ENCODE measurements at regions not wholly inside any gene's neighbourhood (a gene's known extent, or its start where the extent isn't known, plus 50 kb on each side); places are given as distances from the start of the nearest gene placed in this dataset.
A peak's percentile ranks its signal among the peaks of the same experiment; 100 is the strongest.
"Not testable (repeated sequence)": the region's sequence is repeated elsewhere in the genome, so short reads cannot be mapped to it uniquely, and the experiment has no call there.

DNA sequence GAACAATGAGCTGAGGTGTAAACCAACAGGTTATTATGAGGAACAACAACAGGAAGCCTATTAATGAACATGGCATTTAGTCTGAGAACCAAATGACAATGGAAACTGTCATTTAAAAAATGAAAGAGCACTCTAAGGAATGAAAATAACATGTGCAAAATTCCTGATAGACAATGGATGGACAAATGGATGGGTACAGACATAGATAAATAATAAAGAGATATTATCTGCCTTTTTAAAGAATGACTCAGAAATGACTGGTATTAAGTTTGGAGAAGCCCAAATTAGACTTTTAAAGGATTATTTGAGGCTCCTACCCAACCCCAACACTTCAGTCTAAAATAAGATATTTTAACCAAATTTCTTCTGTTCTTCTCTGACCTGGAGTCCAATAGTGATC, 650.5 kb upstream of the ZNF385D start:
- no peak for DNase-seq

DNA sequence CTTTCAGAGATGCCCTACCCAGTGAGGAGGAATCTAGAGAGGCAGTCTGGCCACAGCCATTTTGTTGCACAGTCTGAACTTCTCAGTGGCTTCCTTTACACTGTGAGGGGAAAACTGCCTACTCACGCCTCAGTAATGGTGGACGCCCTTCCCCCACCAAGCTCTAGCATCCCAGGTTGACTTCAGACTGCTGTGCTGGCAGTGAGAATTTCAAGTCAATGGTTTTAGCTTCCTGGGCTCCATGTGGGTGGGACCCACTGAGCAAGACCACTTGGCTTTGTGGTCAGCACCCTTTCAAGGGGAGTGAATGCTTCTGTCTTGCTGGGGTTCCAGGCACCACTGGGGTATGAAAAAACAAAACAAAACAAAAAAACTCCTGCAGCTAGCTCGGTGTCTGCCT, 663.2 kb upstream of the ZNF385D start:
- DNase-seq, result no peak

DNA sequence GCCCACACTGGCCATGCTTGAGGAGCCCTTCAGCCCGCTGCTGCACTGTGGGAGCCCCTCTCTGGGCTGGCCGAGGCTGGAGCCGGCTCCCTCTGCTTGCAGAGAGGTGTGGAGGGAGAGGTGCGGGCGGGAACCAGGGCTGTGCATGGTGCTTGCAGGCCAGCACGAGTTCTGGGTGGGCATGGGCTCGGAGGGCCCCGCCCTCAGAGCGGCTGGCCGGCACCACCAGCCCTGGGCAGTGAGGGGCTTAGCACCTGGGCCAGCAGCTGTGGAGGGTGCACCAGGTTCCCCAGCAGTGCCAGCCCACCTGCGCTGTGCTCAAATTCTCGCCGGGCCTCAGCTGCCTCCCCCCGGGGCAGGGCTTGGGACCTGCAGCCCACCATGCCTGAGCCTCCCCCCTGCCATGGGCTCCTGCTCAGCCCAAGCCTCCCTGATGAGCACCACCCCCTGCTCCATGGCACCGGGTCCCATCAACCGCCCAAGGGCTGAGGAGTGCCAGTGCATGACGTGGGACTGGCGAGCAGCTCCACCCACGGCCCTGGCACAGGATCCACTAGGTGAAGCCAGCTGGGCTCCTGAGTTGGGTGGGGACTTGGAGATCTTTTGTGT, 665.9 kb upstream of the ZNF385D start:
- DNase-seq, result not testable (repeated sequence)

DNA sequence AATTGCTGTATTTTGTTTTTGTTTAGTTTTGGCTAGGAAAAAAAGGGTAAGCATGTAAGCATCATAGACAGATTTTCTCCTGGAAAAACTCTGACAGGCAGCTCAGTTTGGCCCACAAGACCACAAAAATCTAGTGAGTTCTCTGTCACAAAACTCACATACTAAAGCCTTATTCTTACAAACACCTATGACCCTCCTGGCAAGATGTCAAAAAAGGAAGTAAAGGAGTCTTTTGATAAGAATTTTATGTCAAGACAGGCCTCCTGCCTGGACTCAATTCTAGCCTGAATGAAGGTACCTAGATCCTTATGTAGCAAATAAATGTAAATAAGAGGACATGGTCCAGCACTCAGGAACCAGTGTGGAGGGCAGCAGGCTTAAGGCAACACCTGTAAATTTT, 668.3 kb upstream of the ZNF385D start:
- DNase-seq, result no peak

DNA sequence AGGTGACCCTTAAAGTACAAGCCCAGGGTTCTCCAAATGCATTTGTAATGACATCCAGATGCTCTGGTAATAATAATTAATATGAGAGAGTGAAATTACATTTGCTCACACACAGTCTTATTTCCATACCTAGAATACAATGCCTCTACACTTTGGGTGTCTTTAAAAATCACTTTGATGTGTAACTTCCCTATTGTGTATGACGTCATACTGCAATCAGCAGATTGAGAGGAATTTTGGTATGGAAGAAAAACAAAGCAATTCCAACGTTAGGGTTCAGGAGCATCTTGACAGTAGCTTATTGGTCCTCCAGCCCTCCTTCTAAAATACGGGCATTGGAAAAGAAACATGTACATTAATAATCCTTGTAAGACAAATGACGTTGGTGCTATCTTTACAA, 670.6 kb upstream of the ZNF385D start:
- no peak for DNase-seq

DNA sequence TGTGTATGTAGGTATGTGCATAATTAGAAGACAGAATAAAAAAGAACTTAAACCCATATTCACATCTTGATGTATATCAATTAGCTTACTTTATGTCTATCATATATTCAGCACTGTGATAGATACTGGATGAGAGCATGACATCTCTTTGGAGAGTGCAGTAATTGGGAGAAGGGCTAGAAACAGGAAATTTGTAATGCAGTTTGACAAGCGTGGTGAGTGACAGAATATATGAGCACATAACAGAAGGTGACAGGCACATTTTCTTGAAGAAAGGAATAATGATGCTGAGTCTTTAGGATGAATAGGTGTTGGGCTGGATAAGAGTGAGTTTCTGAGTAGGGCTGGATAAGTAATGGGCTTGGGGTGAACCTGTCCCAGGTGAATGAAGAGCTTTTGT, 680.3 kb upstream of the ZNF385D start:
- no peak for DNase-seq

DNA sequence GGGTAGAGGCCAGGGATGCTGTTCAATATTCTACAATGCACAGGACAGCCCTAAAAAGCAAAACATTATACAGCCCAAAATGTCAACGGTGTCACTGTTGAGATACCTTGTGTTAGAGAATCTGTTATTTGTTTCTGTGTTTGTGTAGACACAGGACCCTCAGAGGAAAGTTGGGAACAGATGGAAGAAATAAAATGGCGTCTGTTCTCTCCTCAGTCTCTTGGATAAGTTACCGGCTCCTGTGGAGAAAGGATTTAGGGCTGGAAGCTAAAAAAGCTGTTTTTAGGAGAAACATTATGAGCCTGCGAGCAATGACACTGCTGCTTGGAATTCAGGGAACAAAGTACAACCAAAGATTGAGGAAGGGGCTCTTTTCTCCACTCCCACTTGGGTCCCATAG, 688.6 kb upstream of the ZNF385D start:
- DNase-seq, result no peak

DNA sequence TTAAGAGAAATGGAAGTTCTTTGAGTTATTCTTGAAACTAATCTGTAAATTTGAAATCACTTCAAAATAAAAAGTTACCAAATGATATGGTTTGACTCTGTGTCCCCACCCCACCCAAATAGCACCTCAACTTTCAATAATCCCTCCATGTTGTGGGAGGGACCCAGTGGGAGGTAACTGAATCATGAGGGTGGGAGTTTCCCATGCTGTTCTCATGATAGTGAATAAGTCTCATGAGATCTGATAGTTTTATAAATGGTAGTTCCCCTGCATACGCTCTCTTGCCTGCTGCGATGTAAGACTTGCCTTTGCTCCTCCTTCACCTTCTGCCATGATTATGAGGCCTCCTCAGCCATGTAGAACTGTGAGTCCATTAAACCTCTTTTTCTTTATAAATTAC, 690.7 kb upstream of the ZNF385D start:
- no peak for DNase-seq

DNA sequence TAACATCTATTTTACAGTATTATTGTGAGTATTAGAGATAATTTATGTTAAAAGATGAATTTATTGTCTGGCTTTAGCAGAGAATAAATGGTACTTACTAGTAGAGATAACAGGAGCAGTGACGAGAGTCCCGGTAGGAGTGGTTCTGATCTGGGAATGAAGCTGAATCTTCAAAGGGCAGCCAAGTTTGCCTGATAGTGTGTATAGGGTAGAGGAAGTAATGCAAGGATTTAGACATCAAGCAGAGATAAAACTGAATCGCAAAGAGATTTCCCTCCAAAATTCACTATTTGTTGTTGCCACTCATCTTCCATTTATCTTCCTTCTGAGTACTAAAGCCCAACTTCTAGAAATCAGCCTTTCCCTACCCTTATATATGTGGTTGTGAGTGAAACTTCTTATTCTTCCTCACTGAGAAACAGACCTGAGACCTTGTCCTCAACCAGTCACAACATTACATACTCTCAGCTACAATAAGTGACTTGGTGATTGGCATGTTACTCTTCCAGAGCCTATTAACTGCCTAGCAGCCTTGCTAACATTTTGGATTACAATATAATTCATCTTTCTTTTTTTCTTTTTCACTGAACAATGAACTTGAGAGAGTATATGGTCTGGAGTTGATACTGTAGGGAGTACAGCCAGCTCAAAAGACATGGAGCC, 692.7 kb upstream of the ZNF385D start:
- DNase-seq, result no peak

DNA sequence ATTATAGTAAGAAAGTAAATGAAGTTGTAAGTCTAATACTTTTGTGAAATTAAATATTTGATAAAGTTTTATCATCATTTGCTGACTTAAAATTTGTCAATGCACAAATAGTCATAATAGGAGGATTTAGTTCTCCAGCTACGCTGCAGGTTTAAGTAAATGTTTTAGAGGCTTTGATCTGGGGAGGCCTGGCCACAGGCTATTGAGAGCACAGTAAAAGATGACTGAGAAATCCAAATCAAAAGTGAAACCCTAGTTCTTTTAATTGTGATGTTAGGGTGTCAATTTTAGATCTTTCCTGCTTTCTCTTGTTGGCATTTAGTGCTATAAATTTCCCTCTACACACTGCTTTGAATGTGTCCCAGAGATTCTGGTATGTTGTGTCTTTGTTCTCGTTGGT, 694.3 kb upstream of the ZNF385D start:
- not testable (repeated sequence) for DNase-seq

DNA sequence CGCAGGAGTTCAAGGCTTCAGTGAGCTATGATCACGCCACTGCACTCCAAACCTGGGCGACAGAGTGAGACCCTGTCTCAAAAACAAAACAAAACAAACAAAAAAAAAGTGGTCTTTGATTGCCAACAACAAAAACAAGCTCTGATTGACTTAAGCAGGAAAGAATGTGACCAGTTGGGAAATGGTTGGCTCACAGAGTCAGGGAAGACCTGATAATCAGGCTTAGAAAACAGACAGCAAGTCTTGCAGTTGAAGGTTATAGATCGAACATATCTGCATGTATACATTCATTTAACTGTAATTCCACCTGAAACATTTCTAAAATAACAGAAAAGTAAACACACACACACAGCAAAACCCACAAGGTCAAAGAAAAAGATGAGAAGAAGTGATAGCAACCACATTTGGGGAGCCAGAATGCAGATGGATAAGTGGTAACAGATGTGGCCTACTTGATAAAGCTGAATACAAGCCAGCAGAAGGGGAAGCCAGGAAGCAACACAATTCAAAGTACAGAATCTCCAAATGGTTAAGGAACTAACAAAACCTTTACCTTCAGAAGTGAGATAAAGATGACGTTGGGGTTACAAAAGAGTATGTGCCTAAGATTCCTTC, 699.9 kb upstream of the ZNF385D start:
- DNase-seq, result no peak

DNA sequence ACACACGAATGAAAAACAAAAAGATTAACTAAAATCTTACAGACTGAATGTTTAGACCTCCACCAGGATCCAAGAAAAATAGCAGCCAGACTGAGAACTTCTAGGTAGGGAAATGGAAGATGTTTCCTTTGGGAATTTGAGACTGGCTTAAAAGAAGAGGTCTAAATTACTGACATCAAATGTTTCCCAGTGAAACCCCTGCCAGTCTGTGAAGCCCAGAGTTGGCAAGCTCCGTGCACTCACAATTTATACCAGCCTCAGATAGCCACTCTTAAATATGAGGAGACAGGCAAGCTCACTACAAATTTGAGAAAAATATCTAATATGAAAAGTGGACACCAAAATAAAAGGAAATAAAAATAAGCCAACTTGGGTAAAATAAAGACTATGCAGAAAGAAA, 700.5 kb upstream of the ZNF385D start:
- no peak for DNase-seq

DNA sequence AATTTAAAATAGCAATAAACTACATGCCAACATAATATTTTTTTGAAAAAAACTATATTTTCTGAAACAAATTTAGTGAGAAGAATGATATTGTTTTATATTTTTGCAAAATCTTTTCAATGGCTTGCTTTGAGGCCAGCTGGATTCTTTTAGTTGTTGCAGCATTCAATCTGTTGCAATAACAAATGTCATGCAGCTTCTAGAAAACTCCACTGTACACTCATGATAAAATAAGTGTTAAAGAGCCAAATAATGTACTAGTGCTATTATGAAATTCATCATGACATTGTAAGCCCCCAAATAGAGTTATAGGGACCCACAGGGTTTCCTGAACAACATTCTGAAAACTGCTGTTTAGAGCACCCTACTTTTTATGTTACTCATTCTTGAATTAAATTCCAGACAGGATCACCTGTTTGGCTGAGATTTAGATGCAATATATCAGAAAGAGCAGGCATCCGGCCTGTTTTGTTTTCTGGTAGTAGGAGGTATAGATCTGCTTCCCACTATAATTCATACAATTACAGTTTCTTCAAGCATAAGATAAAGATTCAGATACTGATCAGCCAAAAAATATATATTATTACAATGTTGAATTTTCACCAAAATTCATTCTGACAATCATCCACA, 703.0 kb upstream of the ZNF385D start:
- no peak for DNase-seq

DNA sequence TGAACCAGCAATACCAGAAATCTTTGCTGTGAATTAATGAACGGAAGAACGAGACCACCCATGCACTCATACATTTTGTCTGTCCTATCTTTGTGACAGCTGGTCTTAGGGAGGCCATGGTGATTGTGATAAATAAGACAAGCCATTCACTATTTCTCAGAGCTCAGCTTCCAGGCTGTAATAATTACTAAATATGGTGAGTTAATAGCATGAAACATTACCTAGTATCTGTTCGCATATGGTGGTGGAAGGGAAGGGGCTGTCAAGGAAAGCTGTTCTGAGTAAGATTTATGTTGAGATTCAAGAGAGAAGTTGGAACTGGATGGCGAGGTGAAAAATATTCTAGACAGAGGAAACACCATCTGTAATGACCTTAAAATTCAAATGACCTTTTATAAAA, 719.0 kb upstream of the ZNF385D start:
- no peak for DNase-seq

DNA sequence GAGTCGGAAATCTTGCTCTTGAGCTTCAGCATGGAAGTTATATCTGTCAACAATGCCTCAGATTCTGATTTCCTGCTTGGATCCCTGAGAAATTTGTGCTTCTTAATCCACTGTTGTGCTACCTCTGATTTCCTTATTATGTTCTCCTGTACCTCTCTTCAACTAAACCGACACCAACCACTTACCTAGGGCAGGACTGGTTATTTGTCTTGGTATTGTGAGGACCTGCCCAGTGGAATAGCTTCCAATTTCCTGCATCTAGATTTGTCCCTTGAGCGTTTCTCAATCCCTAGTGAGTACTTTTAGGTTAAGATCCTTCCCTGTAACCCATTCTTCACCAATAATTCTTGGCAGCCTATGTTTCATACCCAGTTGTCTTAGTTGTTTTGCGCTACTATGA, 720.5 kb upstream of the ZNF385D start:
- DNase-seq, result no peak

DNA sequence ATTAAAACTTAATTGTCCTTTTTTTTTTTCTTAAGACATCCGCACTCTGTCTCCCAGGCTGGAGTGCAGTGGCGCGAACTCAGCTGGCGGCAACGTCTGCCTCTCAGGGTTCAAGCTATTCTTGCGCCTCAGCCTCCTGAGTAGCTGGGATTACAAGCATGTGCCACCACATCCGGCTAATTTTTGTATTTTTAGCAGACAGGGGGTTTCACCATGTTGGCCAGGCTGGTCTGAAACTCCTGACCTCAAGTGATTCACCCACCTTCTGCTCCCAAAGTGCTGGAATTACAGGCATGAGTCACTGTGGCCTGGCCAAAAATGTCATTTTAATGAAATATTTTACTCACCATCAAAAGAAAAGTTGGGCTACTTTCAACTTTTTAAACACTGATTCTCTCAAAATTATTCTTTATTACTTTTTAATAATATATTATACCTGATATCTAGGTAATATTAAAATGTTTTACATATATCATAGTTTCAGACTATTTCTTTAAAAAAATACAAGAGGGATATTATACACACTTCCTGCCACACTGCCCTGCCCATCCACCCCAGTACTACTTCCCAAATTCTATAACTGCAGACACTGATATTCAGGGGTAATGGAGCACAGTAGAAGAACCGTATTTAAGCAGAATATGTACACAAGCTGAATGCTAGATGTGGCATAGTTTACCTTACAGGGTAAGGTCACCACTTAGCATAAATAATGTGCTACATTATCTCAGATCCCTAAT, 723.9 kb upstream of the ZNF385D start:
- peak; percentile 18 for DNase-seq

DNA sequence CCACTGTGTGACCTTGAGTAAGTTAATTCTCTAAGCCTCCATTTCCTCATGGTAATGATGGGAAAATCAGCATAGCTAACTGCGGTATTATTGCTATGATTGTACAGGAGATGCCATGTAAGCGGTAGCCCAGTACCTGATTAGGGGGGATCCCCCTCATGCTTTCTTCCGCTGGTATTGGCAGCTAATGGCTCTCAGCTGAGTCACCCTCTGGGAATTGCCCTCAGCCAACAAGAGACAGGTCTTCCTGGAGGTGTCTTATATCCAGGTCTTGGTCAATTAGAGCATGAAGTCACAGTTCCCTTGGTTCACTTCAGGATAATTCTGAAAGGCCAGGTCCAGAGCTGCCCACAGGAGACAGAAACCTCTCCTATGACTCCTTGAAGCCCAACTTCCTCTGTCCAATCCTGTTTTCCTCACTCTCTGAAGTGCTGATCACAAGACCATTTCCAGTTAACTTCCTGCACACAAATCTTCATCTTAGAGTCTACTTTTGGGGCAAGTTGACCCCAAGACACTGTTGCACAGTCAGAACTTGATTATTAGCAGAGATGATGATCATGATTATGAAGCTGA, 724.7 kb upstream of the ZNF385D start:
- DNase-seq, result no peak

DNA sequence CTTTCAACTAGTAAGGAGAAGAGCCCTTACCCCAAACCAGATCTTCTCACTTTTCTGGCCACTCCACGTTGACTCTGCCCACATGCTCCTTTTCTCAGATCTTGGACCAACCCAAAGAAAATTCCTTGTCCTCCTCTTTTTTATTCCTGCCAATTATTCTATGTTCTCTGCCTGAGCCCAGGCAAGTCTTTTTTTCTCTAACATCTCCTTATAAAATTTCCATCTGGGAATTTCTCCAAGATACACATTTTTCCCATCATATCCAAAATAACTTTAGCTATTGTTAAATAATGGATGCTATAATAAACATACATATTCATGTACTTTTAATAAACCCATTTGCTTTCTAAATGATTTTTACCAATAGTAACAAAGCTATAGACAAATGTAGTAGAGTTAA, 726.0 kb upstream of the ZNF385D start:
- DNase-seq, result no peak

DNA sequence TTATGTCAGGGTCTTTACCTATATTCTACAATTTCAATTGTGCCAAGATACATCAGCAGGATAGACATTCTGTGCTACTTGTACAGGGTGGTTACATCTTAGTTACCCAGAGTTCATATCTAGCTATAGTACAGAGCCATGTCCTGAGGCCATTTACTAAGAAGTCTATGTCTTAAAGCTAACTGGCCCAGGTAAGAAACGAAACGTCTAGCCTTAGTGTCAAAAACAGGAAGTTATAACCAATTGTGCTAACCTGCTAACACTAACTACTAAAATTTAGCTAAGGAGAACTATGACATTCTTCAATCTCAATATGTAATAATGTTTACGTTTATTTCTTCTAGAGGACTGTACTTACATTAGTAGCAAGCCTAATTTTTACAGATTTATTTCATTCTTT, 717.2 kb upstream of the UBE2E2 start:
- no peak for DNase-seq

DNA sequence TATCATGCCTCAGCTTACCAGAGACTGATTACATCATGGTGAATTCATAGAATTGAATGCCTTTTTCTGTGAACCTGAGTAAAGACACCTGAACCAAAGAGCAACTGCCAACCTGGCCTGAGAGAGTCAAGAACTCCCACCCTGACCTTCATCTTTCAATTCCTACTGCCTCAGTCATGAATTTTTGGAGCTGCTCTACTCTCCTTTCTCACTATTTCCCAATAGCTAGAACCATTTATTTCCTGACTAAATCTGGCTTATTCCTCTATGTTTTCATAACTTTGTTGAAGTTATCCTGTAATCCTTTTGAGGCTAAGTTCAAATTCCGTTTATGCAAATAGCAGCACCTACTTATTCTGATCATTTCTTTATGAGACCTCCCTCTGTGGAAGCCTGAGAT, 712.4 kb upstream of the UBE2E2 start:
- no peak for DNase-seq

DNA sequence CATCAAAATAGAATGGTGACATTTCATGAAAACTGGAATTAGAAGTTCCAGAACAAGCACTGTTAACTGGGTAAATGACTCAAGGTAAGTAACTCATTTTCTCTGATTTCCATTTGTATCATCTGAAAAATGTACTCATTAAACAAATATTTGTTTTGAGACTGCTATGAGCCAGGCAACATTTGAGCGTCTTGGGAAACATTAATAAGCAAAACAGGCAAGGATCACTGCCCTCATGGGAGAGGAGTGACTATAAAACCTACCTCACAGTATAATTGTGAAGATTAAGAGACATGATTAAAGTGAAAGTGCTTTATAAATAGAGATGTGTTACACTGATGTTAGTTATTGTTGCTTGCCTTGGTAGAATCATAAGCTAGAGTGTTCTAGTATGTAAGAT, 711.8 kb upstream of the UBE2E2 start:
- DNase-seq, result no peak

DNA sequence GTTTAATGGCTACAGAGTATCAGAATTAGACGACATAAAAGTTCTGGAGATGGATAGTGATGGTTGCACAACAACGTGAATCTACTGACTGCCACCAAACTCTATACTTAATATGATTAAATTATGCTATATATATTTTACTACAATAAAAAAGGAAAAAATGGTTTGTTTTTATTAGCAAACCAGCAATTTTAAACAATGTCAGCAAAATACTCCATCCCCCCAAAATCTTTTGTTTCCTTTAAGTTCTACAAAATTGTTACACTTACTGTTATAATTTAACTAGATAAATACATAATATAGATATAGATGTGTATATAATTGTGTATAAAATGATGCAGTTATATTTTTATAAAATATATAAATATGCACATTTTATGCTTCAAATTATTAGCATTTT, 710.8 kb upstream of the UBE2E2 start:
- no peak for DNase-seq

DNA sequence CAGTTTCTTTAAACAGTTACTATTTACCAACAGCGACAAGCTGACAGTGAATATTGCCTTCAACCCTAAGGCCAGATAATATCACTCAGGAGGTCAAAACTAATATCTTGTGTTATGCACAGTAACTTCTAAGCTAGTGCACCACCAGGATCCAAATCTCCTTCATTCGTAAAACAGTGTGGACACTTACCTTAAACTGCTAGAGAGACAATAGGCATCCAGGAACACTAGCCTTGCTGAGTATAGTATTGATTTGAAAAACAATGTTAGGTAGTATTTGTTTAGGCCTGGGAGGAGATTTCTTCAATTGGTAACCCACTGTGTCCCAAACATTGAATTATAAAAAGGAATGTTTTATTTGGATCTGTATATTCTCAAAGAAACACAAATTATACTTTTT, 707.9 kb upstream of the UBE2E2 start:
- no peak for DNase-seq

All from kidney glomerular epithelial cell (primary cell).